GM23338 (cell line): ENCODE measurements at regions not wholly inside any gene's neighbourhood (a gene's known extent, or its start where the extent isn't known, plus 50 kb on each side); places are given as distances from the start of the nearest gene placed in this dataset.

ENCODE experiments used
- ATAC-seq: fragments of 200-7000 bp; cut with Tn5 transposase; 3 replicates; pipeline ENCODE4 v1.9.1; 2020
- DNase-seq: peaks from one replicate; pipeline ENCODE4 v3.0.0-alpha.2; 2015; ENCODE audit warnings: low spot score
- H2AFZ ChIP-seq: fragments of 200-600 bp; sonication (generic); 2 replicates; pipeline ENCODE4 v1.8.0; 2016; ENCODE audit warnings: antibody characterized with exemption, mild to moderate bottlenecking, moderate library complexity
- H3F3A ChIP-seq: fragments of 200-600 bp; sonication (generic); replicated peaks from 2 replicates; pipeline ENCODE4 v1.8.0; 2017; ENCODE audit warnings: antibody characterized with exemption, mixed run types, low read depth
- H3K27ac ChIP-seq: fragments of 200-600 bp; sonication (generic); 2 replicates; pipeline ENCODE4 v1.6.1; 2016; ENCODE audit warnings: low read depth
- H3K27me3 ChIP-seq: fragments of 200-600 bp; sonication (generic); 2 replicates; pipeline ENCODE4 v1.8.0; 2016; ENCODE audit warnings: mild to moderate bottlenecking, mixed run types, moderate library complexity; ENCODE audit not compliant: insufficient read depth
- H3K36me3 ChIP-seq: fragments of 200-600 bp; sonication (generic); 2 replicates; pipeline ENCODE4 v1.8.0; 2016; ENCODE audit warnings: mild to moderate bottlenecking; ENCODE audit not compliant: insufficient read depth
- H3K4me1 ChIP-seq: fragments of 200-600 bp; sonication (generic); 2 replicates; pipeline ENCODE4 v1.8.0; 2016; ENCODE audit warnings: mild to moderate bottlenecking, moderate library complexity; ENCODE audit not compliant: insufficient read depth
- H3K4me2 ChIP-seq: fragments of 200-600 bp; sonication (generic); 2 replicates; pipeline ENCODE4 v1.7.1; 2017; ENCODE audit warnings: mixed run types
- H3K4me3 ChIP-seq: fragments of 200-600 bp; sonication (generic); 2 replicates; pipeline ENCODE4 v1.6.1; 2016; ENCODE audit warnings: mixed run types
- H3K79me2 ChIP-seq: fragments of 200-600 bp; sonication (generic); replicated peaks from 2 replicates; pipeline ENCODE4 v1.8.0; 2017; ENCODE audit warnings: mild to moderate bottlenecking; ENCODE audit not compliant: insufficient read depth
- H3K9me2 ChIP-seq: fragments of 200-600 bp; sonication (generic); 2 replicates; pipeline ENCODE4 v1.8.0; 2017; ENCODE audit not compliant: insufficient read depth
- H4K20me1 ChIP-seq: fragments of 200-600 bp; sonication (generic); replicated peaks from 2 replicates; pipeline ENCODE4 v1.8.0; 2017; ENCODE audit warnings: mild to moderate bottlenecking; ENCODE audit not compliant: insufficient read depth
- H3K27ac Mint-ChIP-seq: 2 replicates; pipeline ENCODE4 v1.8.0; 2020; ENCODE audit warnings: inconsistent platforms, mild to moderate bottlenecking, moderate library complexity, mixed read lengths
- H3K27me3 Mint-ChIP-seq: 3 replicates; pipeline ENCODE4 v1.8.0; 2022; ENCODE audit warnings: low read depth, mild to moderate bottlenecking, moderate library complexity, mixed read lengths, inconsistent platforms; ENCODE audit not compliant: insufficient read depth, poor library complexity
- H3K36me3 Mint-ChIP-seq: 3 replicates; pipeline ENCODE4 v1.8.0; 2021; ENCODE audit warnings: low read depth, mild to moderate bottlenecking, inconsistent platforms, moderate library complexity, mixed read lengths
- H3K4me1 Mint-ChIP-seq: 3 replicates; pipeline ENCODE4 v1.8.0; 2020; ENCODE audit warnings: mild to moderate bottlenecking, inconsistent platforms, mixed read lengths
- H3K4me3 Mint-ChIP-seq: 3 replicates; pipeline ENCODE4 v1.8.0; 2021; ENCODE audit warnings: moderate library complexity, mild to moderate bottlenecking, inconsistent platforms, mixed read lengths
- H3K9me3 Mint-ChIP-seq: 3 replicates; pipeline ENCODE4 v1.8.0; 2020; ENCODE audit warnings: moderate library complexity, mild to moderate bottlenecking, inconsistent platforms, mixed read lengths
- CREB1 ChIP-seq: fragments of 250-450 bp; sonication (Bioruptor Pico); IDR thresholded peaks from 2 replicates; pipeline ENCODE4 v1.5.0; 2020; ENCODE audit warnings: low read depth, mild to moderate bottlenecking, moderate library complexity
- EZH2 ChIP-seq: fragments of 200-600 bp; sonication (generic); IDR thresholded peaks from one replicate; pipeline ENCODE4 v1.8.0; 2017; ENCODE audit warnings: antibody characterized with exemption, mild to moderate bottlenecking, low read depth; ENCODE audit not compliant: unreplicated experiment
- NANOG ChIP-seq: IDR thresholded peaks from 2 replicates; pipeline ENCODE4 v1.6.1; 2016; ENCODE audit warnings: antibody characterized with exemption, borderline replicate concordance
- TF ChIP-seq, protein P1 (sequence below), 2 experiments: fragments of 200-600 bp in 1 of 2; sonication (generic) in 1 of 2; conservative IDR thresholded peaks; 2 replicates each; pipeline versions ENCODE4 v1.5.1 to v1.6.1; 2016 to 2017; ENCODE audit warnings: antibody characterized with exemption in 2 of 2, low read depth in 2 of 2, mild to moderate bottlenecking in 2 of 2, moderate library complexity in 1 of 2
- TF ChIP-seq, protein P2 (sequence below): fragments of 250-450 bp; sonication (Bioruptor Pico); IDR thresholded peaks from 2 replicates; pipeline ENCODE4 v1.5.0; 2020; ENCODE audit warnings: mild to moderate bottlenecking, moderate library complexity

DNA sequence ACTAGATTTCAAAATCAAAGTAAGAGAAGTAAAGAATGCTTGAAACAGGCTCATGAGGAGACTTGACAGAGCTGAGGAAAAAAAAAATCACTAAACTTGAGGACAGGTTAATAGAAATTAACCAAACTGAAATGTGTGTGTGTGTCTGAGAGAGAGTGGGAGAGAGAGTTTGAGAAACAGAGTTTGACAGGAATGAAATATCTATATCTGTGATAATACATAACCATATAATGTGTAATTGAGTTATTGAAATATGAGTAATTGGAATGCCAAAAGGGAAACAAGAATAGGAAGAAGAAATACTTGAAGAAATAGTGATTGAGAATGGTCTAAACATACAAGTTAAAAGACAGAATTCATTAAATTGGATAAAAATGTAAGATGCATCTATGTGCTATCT, 268.0 kb upstream of the CHRM2 start:
- Histone ChIP-seq H3K27ac (no peak overlapping the region), H3K36me3 (no peaks in the 10 kb centered on the region), H3F3A (no peaks in the 10 kb centered on the region), H3K4me3 (no peak overlapping the region), H3K4me2 (no peak overlapping the region), H3K79me2 (no peaks in the 10 kb centered on the region), H3K4me1 (no peaks in the 10 kb centered on the region), H4K20me1 (no peaks in the 10 kb centered on the region), H3K27me3 (no peaks in the 10 kb centered on the region), H3K9me2 (no peaks in the 10 kb centered on the region), H2AFZ (no peak overlapping the region)
- H3K27ac Mint-ChIP-seq: no peak overlapping the region
- no peak for DNase-seq
- H3K4me3 Mint-ChIP-seq: no peak overlapping the region
- H3K9me3 Mint-ChIP-seq: peaks cover 4% of the 10 kb centered on the region
- H3K27me3 Mint-ChIP-seq: peaks cover 5% of the 10 kb centered on the region
- H3K36me3 Mint-ChIP-seq: peaks cover 4% of the 10 kb centered on the region; the same call in 1 of the 3 replicates
- no peaks in the 10 kb centered on the region for H3K4me1 Mint-ChIP-seq
- TF ChIP-seq, protein P1, sequence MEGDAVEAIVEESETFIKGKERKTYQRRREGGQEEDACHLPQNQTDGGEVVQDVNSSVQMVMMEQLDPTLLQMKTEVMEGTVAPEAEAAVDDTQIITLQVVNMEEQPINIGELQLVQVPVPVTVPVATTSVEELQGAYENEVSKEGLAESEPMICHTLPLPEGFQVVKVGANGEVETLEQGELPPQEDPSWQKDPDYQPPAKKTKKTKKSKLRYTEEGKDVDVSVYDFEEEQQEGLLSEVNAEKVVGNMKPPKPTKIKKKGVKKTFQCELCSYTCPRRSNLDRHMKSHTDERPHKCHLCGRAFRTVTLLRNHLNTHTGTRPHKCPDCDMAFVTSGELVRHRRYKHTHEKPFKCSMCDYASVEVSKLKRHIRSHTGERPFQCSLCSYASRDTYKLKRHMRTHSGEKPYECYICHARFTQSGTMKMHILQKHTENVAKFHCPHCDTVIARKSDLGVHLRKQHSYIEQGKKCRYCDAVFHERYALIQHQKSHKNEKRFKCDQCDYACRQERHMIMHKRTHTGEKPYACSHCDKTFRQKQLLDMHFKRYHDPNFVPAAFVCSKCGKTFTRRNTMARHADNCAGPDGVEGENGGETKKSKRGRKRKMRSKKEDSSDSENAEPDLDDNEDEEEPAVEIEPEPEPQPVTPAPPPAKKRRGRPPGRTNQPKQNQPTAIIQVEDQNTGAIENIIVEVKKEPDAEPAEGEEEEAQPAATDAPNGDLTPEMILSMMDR (conservative IDR thresholded peaks at IDR 0.05; ENCODE audit: low read depth in 2 of 2): no peak
- TF ChIP-seq, protein P2, sequence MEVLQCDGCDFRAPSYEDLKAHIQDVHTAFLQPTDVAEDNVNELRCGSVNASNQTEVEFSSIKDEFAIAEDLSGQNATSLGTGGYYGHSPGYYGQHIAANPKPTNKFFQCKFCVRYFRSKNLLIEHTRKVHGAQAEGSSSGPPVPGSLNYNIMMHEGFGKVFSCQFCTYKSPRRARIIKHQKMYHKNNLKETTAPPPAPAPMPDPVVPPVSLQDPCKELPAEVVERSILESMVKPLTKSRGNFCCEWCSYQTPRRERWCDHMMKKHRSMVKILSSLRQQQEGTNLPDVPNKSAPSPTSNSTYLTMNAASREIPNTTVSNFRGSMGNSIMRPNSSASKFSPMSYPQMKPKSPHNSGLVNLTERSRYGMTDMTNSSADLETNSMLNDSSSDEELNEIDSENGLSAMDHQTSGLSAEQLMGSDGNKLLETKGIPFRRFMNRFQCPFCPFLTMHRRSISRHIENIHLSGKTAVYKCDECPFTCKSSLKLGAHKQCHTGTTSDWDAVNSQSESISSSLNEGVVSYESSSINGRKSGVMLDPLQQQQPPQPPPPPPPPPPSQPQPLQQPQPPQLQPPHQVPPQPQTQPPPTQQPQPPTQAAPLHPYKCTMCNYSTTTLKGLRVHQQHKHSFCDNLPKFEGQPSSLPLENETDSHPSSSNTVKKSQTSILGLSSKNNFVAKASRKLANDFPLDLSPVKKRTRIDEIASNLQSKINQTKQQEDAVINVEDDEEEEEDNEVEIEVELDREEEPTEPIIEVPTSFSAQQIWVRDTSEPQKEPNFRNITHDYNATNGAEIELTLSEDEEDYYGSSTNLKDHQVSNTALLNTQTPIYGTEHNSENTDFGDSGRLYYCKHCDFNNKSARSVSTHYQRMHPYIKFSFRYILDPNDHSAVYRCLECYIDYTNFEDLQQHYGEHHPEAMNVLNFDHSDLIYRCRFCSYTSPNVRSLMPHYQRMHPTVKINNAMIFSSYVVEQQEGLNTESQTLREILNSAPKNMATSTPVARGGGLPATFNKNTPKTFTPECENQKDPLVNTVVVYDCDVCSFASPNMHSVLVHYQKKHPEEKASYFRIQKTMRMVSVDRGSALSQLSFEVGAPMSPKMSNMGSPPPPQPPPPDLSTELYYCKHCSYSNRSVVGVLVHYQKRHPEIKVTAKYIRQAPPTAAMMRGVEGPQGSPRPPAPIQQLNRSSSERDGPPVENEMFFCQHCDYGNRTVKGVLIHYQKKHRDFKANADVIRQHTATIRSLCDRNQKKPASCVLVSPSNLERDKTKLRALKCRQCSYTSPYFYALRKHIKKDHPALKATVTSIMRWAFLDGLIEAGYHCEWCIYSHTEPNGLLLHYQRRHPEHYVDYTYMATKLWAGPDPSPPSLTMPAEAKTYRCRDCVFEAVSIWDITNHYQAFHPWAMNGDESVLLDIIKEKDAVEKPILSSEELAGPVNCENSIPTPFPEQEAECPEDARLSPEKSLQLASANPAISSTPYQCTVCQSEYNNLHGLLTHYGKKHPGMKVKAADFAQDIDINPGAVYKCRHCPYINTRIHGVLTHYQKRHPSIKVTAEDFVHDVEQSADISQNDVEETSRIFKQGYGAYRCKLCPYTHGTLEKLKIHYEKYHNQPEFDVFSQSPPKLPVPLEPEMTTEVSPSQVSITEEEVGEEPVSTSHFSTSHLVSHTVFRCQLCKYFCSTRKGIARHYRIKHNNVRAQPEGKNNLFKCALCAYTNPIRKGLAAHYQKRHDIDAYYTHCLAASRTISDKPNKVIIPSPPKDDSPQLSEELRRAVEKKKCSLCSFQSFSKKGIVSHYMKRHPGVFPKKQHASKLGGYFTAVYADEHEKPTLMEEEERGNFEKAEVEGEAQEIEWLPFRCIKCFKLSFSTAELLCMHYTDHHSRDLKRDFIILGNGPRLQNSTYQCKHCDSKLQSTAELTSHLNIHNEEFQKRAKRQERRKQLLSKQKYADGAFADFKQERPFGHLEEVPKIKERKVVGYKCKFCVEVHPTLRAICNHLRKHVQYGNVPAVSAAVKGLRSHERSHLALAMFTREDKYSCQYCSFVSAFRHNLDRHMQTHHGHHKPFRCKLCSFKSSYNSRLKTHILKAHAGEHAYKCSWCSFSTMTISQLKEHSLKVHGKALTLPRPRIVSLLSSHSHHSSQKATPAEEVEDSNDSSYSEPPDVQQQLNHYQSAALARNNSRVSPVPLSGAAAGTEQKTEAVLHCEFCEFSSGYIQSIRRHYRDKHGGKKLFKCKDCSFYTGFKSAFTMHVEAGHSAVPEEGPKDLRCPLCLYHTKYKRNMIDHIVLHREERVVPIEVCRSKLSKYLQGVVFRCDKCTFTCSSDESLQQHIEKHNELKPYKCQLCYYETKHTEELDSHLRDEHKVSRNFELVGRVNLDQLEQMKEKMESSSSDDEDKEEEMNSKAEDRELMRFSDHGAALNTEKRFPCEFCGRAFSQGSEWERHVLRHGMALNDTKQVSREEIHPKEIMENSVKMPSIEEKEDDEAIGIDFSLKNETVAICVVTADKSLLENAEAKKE (CRISPR knock-in tag): no peak
- TF ChIP-seq NANOG: no peak
- TF ChIP-seq EZH2: no peak
- TF ChIP-seq CREB1 (CRISPR knock-in tag): no peak
- no peak for ATAC-seq
